ENCODE measurements at regions not wholly inside any gene's neighbourhood (a gene's known extent, or its start where the extent isn't known, plus 50 kb on each side); places are given as distances from the start of the nearest gene placed in this dataset.

GRCh38 chr4:153090670-153091385, 113.4 kb upstream of the TRIM2 start:
- no peak for TF ChIP-seq ZBTB33 (IDR thresholded peaks at IDR 0.05)
- TF ChIP-seq RAD21 (IDR thresholded peaks at IDR 0.05): no peak
- no peak for TF ChIP-seq YY1 (IDR thresholded peaks at IDR 0.05)
- TF ChIP-seq RXRA (IDR thresholded peaks at IDR 0.05): no peak
- TF ChIP-seq CTCF (IDR thresholded peaks at IDR 0.05; ENCODE audit: low read depth, low read length, missing input control): no peak
- no peak for TF ChIP-seq ATF3 (IDR thresholded peaks at IDR 0.05)
- no peak for TF ChIP-seq REST (IDR thresholded peaks at IDR 0.05)
- no peak for TF ChIP-seq EGR1 (IDR thresholded peaks at IDR 0.05; ENCODE audit: low read depth in 2 of 2)
- no peak for TF ChIP-seq GABPA (IDR thresholded peaks at IDR 0.05 in 1 of 2, conservative IDR thresholded peaks at IDR 0.05 in 1 of 2)
- TF ChIP-seq TAF1 (conservative IDR thresholded peaks at IDR 0.05): no peak
